Right renal pelvis (tissue), 4 donors: ENCODE measurements at regions not wholly inside any gene's neighbourhood (a gene's known extent, or its start where the extent isn't known, plus 50 kb on each side); places are given as distances from the start of the nearest gene placed in this dataset.

Experiments
- DNase-seq, 4 donors: peaks; one replicate each; pipeline ENCODE4 v3.0.0-alpha.2; 2013; ENCODE audit warnings: low read depth in 4 of 4, low spot score in 3 of 4, missing footprints in 1 of 4

DNA sequence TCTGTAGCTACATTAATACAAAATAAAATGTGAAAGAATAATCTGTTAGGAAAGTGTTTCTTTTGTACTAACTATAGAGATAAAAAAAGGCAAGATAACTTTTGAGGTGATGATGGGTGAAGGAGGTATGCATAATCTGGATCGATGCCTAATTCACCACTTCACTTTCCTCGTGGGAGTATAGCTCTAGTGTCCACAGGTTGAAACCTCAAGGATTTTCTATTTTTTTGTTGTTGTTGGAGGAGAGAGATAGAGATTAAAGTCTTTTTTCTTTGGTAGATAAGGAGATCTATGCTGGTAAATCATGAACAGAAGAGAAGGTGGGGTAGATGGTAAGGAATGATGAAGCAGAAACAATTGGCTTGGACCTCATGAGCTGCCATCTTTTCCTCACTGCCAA lies 635.3 kb upstream of the ZEB2 start:
- no peak for DNase-seq

DNA sequence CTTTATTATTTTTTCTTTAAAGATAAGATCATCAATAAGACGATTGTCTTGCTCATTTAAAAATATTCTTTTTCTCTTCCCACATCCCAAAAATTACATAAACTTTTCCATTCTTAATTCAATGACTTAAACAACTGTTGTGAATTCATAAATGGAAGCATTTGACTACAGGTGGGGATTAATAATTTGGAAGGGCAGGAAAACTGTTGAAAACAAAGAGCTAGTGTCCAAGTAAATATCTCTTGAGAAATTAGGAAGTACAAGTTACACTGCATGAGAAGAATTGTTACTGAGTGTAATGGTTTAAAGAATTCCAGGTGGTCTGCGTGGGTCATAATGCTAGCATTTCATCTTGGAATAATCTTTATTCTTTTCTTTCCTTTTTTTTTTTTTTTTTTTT lies 634.8 kb upstream of the ZEB2 start:
- DNase-seq = no peak

GRCh38 chr2:145146691-145147090 lies 626.8 kb upstream of the ZEB2 start:
- DNase-seq = no peak

- DNase-seq = no peak
These were observed 624.3 kb upstream of the ZEB2 start for GRCh38 chr2:145144131-145144728.

DNA sequence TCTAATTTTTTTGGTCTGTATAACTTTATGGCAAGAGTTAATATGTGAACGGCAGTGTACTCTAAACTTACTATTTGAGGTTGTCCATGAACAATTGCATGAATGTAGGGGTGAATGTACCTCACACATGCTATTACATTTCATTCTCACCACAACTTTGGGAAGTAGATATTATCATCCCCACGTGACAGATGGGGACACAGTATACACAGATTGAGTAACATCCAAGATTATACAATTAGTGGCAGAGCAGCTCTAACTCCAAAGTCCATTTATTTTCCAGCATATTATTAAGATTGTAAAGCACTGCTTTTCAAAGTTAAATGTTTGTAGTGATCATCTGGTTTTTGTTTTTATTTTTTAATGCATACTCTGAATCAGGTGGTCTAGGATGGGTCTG lies 622.1 kb upstream of the ZEB2 start:
- no peak for DNase-seq

- no peak for DNase-seq
These were observed 620.7 kb upstream of the ZEB2 start for GRCh38 chr2:145140658-145141057.

GRCh38 chr2:145138626-145139025 lies 618.7 kb upstream of the ZEB2 start:
- DNase-seq = no peak

DNA sequence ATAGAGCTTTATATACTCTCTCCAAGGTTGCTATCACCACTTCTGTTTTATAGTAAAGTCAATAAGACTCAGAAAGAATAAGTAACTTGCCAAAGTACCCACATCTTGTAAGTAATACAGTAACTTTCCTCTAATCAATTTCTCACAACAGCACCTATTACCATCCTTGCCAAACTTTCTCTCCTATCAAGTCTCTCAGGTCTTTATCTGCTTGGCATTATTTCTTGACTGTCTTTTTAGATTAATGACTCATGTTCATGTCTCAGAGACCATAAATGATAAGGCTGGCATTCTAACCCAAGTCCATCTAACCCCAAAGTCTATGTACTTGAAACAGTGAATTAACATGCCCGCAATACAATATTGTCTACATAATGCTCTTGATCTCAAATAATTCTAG lies 618.0 kb upstream of the ZEB2 start:
- DNase-seq = no peak

DNA sequence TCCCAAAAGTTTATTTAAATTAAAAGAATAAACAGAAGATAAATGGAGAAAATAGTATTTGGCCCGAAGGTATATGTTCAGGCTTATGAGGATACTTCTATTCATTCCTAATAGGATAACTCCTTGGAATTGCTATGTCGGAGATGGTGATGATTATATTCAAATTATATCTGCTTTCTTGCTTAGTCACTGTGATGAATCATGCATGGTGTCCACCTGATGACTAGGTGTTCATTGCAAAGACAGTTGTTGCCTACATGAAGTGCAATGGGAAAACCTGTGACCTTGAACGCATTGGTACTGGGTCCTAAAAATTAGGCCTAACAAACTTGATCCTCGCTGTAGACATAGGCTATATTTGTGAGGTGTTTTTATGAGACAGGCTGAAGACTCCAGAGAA lies 617.3 kb upstream of the ZEB2 start:
- no peak for DNase-seq

DNA sequence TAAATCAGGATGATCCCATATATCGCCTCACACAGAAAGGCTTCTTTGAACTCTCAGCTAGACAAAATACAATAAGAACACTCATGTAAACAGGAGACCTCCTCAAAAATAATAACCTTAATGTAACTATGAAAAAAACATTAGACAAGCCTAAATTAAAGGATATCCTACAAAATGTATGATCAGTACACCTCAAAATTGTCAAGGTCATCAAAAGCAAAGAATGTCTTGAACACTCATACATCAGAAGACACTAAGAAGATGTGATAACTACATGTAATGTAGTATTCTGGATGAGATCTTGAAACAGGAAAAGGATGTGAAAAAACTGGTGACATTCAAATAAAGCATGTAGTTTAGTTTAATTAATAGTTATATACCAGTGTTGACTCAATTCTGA lies 616.8 kb upstream of the ZEB2 start:
- no peak for DNase-seq

DNA sequence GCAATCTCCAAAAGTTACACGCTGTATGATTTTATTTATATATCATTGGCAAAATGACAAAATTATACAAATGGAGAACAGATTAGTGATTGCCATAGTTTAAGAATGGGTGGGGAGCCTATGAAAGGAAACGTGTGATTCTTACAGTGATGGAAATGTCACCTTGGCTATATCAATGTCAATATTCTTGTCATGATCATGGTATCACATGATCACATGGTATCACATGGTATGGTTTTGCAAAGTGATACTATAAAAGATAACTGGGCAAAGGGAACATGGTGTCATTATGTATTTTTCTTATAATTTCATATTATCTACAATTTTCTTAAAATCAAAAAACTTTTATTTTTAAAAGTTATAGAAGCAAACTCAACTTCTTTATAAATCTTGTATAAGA lies 606.2 kb upstream of the ZEB2 start:
- DNase-seq = no peak

GRCh38 chr2:145124085-145124484 lies 604.2 kb upstream of the ZEB2 start:
- DNase-seq = no peak

DNA sequence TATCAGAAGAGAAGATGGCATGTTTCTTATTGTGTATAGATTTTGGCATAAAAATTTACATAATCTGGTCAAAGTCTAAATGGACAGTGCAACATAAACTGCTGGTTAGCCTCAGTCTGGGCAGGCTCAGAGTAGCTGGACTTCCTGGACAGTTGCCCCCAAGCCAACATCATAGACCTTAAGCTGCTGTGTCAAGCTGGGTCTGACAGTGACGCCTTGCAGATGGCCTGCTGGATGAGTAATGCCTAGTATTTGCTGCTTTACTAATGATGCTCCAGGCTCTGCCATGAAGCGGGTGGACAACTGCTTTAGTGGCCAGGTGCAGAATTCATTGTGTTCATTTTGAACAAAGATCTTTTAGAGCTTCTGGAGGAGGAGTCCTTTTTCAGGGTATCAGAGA lies 603.7 kb upstream of the ZEB2 start:
- DNase-seq = no peak

GRCh38 chr2:145119225-145119624 lies 599.3 kb upstream of the ZEB2 start:
- DNase-seq = no peak

DNA sequence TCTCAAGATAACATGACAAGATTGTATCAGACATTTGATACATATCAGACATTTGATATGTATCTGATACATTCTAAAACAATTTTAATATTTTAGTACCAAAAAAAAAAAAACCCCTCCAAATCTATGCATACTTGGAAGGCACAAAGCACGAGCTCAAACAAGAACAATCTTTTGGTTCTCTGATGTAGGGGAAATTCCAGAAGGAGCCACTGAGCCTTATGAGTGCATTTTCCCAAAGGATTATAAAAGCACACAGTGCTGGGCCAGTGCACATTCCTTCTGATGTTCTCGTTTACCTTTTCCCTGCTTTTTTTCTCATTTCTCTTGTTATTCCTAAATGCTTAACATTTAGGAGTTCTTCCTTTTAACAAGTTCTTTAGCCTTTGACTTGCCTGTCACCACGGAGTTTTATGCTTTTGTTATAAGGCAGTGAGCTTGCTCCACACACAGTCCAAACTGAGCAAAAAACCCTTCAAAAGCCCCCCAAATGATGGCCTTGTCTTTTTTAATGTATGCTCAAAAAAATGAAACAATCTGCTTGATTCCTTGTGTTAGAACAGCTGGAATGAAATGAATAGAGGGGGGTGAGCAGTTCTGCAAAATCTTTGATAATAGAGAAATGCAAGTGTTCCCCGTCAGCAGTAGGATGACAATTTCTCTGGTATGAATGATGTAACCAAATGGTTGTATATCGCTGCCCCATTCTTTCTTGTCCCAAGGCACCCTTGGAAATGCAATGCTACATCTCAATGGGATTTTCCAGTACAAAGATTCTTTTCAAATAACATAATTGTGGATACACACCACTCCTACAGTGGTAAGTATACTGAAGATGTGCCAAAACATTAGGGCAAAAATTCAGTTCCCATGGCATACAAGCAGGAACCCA lies 597.2 kb upstream of the ZEB2 start:
- no peak for DNase-seq

- DNase-seq = no peak
These were observed 596.1 kb upstream of the ZEB2 start for GRCh38 chr2:145116056-145116455.

DNA sequence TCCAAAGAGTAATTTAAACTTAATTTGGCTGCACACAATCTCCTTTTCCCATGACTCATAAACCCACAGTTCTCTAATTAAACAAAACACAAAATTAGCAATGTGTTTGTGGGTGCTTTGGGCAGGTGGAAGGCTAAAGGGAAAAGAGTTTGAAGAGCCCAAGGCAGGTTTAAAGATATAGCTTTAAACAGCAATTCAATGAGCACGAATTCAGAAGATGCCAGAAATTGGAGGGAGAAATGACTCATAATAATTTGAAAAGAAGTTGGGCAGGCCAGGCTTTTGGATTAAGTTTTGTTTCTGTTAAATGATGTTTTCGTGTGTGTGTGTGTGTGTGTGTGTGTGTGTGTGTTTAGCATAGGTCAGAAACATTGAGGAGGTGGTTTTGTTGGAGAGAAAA lies 594.8 kb upstream of the ZEB2 start:
- DNase-seq = no peak

GRCh38 chr2:145112467-145112866 lies 592.5 kb upstream of the ZEB2 start:
- DNase-seq = no peak

DNA sequence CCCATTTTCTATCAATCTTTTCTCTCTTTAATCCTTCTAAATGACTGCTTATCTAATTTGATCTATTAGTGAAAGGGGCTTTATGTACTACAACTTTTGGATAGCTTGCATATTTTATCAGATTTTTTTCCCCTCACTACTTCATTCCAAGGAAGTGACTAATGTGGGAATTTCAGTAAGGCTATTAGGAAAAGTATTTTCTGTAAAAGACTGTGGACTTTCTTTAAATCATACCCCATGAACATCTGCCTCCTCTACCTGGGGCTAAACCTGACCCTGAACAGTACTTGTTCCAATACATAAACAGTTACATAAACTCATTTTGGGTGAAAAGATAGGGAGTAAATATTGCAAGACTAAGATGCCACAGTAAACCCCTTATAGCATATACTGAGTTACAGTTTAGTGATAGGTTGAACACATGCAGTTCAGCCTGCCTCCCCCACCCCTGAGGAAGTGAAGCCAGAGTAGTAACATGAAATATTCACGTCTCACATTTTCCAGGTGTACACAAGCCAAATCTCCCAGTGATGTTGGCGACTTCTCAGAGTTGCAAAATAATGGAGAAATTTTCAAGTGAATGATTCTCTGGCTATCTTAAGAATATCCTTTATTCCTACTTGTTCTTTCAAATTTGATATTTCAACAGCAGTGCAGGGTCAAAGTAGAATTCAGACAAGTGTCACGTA lies 590.9 kb upstream of the ZEB2 start:
- no peak for DNase-seq

DNA sequence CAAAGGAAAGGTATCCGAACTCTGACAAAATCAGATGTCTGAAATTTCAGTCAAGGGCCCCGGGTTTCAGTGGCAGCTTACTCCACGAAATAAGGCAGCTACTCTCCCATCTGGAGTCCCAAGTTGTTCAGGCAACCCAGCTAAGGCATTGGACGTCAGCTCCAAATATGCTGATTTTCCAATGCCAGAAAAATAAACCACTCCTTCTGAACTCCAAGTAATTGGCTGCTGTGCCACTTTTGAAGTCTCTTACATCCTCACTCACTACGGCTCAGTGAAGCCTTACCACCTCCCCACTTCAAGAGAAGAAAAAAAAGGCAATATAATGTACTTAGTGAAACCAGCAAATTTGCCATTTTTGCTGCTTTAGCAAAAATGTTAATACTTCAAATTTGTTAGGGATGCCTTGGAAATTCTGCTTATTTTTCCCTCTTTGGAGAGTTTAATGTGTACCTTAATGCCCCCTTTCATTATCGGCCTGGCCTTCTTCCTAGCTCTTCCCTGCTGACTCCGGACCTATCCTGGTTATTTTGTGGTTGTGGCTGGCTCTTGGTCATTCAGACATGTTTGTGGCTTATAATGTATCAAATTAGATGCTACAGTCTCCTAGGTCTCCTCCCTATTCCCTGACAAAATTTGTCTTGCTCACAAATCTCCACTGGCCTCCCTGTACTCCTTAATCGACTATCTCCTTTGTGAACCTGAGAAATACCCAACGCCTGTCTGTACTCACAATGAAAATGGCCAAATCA lies 589.2 kb upstream of the ZEB2 start:
- no peak for DNase-seq

GRCh38 chr2:145108361-145108778 lies 588.5 kb upstream of the ZEB2 start:
- DNase-seq = no peak
